Astrocyte of the hippocampus (primary cell): ENCODE measurements at regions not wholly inside any gene's neighbourhood (a gene's known extent, or its start where the extent isn't known, plus 50 kb on each side); places are given as distances from the start of the nearest gene placed in this dataset.

Source experiments
- DNase-seq: peaks from one replicate; pipeline ENCODE4 v3.0.0; 2011; ENCODE audit warnings: low read depth, low spot score

DNA sequence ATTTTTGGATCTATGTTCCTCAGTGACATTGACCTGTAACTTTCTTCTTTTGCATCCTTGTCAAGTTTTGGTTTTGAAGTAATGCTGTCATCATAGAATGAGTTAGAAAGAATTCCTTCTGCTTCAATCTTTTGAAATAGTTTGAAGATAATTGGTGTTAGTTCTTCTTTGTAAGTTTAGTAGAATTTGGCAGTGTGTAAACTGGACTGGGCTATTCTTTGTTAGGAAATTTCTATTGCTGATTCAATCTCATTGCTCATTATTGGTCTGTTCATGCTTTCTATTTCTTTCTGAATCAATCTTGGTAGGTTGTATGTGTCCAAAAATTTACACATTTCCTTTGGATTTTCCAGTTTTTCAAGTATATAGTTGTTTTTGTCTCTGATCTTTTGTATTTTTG lies 101.7 kb upstream of the SPRY2 start:
- DNase-seq, result no peak

DNA sequence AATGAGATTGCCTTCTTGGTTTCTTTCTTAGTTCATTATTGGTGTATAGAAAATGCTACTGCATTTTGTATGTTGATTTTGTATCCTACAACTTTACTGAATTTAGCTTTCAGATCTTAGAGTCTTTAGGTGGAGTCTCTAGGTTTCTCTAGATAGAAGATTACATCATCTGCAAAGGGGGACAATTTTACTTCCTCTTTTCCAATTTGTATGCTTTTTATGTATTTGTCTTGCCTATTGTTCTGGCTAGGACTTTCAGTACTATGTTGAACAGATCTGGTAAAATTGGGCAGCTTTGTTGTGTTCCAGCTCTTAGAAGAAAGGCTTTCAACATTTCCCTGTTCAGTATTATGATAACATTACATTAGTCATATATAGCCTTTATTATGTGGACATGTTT lies 101.0 kb upstream of the SPRY2 start:
- DNase-seq, result no peak

DNA sequence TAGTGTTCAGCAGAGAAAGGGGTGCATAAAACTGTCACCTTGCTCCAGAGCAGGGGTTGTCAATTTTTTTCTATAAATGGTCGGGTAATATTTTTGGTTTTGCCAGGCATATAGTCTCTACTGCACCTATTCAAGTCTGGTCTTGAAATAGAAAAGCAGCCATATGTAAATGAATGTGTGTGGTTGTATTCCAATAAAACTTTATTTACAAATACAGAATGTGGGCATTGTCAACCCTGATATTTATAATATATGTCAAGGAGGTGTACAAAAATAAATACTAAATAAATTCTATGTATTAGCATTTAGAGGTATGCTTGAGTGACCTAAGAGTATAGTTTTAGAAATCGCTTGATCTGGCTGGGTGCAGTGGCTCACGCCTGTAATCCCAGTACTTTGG lies 97.6 kb upstream of the SPRY2 start:
- DNase-seq, result no peak

GRCh38 chr13:80437231-80437630 lies 96.3 kb upstream of the SPRY2 start:
- DNase-seq, result no peak

DNA sequence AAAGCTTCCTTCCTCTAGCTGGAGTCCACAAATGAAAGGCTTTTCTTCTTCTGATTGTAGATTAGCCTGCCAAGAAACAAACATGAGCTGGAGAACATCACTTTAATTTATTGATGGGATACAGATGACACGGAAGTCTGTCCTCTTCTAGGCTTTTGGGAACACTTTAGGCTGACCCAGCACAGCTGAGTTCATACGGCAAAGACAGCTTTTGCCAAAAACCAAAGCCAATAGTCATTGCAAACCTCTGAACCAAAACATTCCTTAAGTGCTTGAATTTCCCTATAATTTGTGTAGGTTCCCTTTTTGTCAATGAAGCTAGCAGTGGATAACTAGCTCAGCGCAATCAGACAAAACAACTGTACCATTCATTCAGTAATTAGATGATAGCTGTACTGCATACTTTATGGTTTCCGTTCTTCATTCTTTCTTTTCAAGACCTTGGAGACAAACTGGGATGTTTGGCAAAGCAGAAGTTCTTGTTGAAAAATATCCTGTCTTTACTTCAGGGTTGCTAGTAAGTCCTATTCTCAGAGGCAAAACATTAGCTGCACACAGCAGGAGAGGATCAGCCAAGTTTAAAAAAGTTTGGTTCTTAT lies 95.7 kb upstream of the SPRY2 start:
- peak; percentile 38 for DNase-seq

- no peak for DNase-seq
Observed at GRCh38 chr13:80430561-80430960, 89.6 kb upstream of the SPRY2 start.

DNA sequence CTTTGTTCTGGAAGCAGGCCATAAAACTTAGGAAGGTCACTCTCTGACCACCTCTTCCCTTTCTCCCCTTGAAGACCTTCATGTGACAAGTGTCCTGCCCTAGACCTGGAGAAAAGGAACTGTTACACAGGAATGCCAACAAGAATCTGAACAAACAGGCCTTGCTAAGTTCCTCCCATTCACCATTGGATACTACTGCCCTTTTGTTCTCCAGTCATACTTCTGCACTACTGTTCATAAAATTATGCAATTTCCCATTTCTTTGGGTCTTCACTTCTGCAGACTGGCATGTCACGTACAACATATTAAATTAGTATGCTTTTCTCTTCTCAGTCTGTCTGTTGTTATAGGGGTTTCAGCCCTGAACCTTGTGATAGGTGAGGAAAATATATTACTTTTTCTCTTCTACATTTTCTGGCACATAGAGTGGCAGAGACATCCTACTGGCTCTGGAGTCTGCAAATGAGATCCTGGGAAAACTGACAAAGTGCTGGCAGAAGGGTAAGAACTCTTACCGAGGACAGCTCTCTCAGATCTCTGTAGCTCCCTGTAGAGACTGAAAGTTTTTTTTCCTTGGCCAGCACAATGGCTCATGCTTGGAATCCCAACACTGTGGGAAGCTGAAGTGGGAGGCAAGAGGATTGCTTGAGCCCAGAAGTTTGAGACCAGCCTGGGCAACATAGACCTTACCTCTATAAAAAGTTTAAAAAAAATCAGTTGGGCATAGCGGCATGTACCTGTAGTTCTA lies 87.6 kb upstream of the SPRY2 start:
- DNase-seq, result no peak

DNA sequence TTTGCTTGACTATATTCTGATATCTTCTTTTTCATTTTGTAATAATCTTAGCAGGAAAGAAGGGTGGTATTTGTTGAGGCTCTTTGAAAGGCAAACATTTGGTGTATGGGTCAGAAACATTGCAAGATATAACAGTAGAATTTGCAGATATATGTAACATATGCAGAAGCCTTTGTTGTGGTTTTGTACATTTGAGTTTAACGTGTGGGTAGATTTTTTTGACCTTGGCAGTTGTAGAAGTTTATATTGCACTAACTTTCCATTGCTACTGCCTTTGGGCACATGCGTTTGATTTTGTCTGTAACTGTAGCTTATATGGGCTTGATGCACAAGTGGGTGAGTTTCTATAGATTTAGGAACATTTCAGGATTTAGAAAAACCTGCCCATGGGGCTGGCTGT lies 78.5 kb upstream of the SPRY2 start:
- no peak for DNase-seq

DNA sequence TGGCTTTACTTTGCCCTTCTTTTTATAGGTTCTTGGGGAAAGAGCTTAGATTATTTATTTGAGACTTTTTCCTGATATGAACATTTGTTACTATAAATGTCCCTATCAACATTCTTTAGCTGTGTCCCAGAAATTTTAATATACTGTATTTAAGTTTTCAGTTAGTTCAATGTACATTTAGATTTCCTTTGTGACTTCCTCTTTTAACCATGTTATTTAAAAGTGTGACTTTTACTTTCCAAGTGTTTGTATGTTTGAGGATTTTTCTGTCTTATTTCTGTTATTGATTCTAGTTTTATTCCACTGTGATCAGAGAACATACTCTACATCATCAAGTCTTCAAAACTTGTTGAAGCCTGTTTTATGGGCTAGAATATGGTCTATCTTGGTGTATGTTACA lies 72.7 kb upstream of the SPRY2 start:
- DNase-seq, result no peak

DNA sequence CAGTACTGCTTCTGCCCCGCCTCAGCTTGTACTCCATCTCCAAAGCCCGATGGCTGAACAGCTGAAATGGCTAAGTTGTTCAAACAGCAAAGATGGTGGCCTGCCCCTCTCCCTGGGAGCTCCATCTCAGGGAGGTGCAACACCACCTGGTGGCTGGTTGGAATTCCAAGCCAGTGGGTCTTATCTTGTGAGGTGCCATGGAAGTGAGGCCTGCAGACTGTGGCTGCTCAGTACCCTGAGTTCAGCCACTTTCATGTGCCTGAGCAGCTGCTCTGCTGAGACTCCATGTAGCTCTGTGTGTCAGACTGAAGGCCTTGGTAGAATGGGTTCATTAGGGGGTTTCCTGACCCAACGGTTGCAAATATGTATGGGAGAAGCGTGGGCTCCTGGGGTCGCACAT lies 67.3 kb upstream of the SPRY2 start:
- no peak for DNase-seq

- DNase-seq, result no peak
Observed at GRCh38 chr13:80400865-80401426, 60.0 kb upstream of the SPRY2 start.

DNA sequence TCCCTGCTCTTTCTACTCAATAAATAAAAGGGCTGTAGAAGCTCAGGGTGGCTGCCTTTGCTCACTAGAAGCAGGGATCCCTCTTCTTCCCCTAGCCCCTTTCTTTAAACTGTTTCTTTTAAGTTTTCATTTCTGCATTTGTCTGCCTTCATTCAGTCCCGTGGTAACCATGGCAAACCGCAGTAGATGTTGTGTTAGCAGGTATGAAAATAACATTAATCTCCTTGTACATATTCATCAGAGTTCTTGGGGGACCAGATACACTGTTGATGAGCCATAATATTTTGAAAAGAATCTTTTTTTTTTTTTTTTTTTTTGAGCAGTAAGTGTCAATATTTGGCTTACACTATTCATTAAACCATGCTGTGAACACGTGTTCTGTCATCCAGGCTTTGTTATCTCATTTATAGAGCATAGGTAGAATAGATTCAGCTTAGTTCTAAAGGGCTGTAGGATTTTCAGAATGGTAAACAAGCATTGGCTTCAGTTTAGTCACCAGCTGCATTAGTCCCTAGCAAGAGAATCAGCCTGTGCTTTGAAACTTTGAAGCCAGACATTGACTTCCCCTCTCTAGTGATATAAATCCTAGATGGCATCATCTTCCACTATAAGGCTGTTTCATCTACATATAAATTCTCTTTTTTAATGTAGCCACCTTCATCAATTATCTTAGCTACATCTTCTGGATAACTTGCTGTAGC lies 59.4 kb upstream of the SPRY2 start:
- no peak for DNase-seq

DNA sequence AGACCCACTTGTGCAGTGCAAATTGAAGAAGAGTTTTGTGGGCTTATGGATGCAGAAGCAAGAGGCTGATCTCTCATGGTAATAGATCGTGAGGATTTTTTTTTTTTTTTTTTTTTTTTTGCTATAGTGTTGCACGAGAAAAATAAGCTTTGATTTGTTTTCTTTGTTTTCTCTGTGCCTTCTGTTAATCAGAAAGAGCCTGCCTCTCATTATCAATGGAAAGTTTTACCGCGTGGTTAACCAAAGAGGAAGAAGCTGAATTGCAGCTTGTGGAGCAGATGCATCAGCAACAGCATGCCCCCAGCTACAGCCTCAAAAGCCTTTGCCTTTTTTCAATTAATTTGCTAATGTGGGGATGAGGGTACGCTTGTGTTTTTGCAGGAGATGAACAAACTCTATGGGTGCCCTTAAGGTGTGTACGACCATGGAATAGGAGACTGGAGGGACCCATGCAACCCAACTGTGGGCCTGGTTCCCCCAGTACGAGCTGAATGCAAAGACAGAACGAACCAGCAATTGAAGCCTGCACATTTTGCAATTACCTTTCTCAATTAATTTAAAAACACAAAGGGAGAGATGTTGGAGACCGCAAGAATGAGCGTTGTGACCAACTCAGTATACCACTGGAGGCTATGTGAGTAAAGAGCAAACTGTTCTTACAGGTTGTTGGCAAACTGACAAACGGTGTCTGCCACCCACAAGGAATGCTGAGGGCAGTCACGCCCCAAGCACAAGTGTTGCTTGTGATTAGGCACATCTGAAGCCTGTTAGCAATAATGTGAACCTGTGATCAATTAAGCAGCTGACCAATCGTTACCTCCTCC lies 58.6 kb upstream of the SPRY2 start:
- DNase-seq, result peak; percentile 39
